Stimulated activated CD8-positive, alpha-beta memory T cell treated with anti-CD3 and anti-CD28 coated beads, Interleukin-4, amount 100 ng/mL, for 48 hours (primary cell): ENCODE measurements at regions not wholly inside any gene's neighbourhood (a gene's known extent, or its start where the extent isn't known, plus 50 kb on each side); places are given as distances from the start of the nearest gene placed in this dataset.
"Not testable (repeated sequence)": the region's sequence is repeated elsewhere in the genome, so short reads cannot be mapped to it uniquely, and the experiment has no call there.

Experiments
- DNase-seq: peaks from one replicate; pipeline ENCODE4 v3.0.0-alpha.2; 2020

DNA sequence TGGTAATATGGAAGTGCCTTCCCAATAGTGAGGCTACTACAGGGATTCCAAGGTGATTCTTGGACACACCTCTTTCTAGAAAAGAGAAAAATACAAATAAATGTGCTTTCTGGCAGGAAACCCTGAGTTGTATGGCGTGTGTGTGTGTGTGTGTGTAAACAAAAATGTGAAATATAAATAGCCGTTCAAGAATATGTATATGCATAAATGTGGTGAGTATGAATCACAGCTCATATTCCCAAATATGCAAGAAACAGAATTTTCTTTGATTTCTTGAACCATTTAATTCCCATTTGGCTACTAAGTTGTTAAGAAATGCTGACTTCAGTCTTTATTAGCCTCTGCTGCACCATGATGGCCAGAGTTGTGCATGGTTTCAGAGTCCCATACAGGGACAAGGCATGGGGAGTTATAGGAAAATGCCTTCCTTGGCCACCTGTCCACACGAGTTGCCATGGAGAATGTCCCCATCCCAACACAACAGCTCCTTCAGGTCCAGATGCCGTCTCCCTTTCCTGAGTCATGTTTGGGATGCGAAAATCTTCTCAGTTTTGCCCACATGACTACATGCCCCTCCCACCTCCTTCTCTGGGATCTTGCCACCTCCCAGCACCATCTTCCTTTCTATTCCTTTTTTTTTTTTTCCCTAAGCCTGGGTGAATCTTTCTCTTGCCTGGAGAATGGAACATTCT, 312.4 kb upstream of the ECI2 start:
- no peak for DNase-seq

GRCh38 chr6:4446982-4447381, 311.6 kb upstream of the ECI2 start:
- no peak for DNase-seq

GRCh38 chr6:4441981-4442434, 306.6 kb upstream of the ECI2 start:
- no peak for DNase-seq

GRCh38 chr6:4439159-4439558, 303.8 kb upstream of the ECI2 start:
- DNase-seq: no peak

GRCh38 chr6:4437342-4437741, 302.0 kb upstream of the ECI2 start:
- no peak for DNase-seq

GRCh38 chr6:4435981-4436445, 300.6 kb upstream of the ECI2 start:
- DNase-seq: no peak

- no peak for DNase-seq
Measured at GRCh38 chr6:4434655-4435054, 299.3 kb upstream of the ECI2 start.

GRCh38 chr6:4433199-4433598, 297.8 kb upstream of the ECI2 start:
- DNase-seq: no peak

- DNase-seq: no peak
Measured at GRCh38 chr6:4426968-4427367, 291.6 kb upstream of the ECI2 start.

GRCh38 chr6:4421837-4422236, 286.5 kb upstream of the ECI2 start:
- no peak for DNase-seq

DNA sequence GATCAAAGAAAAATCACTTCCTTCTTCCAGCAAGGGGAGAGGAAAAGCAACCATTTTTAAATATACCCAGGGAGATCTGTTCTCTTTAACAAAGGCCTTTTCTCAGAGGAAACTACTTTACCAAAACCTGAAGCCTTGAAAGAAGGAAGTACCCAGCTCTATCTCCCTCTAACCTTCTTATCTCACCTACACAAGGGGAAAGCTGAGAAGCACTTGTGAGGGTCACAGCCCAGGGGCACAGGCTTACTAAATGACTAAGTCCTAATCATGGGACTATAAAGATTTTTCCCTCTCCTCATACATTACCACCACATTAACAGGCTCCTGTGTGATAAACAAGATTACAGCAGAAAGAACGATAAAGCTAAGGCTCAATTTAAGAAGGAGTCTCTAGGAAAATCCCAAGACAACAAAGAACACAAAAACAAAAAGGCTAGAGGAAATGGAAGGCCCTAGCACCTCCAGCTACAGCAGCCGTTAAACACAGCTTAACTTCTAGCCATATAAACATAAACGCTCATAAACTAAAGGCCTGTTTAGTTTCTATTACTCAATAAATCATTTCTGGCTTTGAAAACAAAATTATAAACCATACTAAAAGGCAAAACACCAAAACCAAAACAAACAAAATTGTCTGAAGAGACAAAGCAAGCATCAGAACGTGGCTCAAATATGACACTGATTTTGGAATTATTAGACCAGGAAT, 284.9 kb upstream of the ECI2 start:
- no peak for DNase-seq

DNA sequence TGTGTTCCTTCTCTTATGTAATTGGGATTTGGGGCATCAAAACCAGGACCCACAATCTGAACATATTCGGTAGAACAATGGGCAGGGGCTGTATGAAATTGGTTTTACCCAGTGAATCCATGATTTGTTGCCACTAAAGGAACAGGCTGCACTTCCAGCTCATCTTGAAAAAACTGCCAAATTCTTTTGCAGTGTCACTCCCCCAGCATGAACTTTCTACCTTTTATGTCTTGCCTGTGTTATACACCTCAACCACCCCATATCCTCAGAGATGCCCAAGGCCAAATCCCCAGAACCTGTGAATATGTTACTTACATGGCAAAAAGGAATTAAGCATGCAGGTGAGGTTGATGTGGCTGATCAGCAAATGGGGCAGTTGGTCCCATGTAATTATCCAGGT, 280.2 kb upstream of the ECI2 start:
- no peak for DNase-seq

DNA sequence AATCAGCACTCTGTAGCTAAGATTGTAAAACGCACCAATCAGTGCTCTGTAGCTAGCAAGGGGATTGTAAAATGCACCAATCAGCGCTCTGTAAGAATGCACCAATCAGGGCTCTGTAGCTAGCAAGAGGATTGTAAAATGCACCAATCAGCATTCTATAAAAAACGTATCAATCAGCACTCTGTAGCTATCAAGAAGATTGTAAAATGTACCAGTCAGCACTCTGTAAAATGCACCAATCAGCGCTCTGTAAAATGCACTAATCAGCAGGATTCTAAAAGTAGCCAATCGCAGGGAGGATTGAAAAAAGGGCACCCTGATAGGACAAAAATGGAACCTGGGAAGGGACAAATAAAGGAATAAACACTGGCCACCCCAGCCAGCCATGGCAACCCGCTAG, 278.7 kb upstream of the ECI2 start:
- not testable (repeated sequence) for DNase-seq

- no peak for DNase-seq
Measured at GRCh38 chr6:4413073-4413472, 277.7 kb upstream of the ECI2 start.

GRCh38 chr6:4412488-4412887, 277.1 kb upstream of the ECI2 start:
- no peak for DNase-seq

DNA sequence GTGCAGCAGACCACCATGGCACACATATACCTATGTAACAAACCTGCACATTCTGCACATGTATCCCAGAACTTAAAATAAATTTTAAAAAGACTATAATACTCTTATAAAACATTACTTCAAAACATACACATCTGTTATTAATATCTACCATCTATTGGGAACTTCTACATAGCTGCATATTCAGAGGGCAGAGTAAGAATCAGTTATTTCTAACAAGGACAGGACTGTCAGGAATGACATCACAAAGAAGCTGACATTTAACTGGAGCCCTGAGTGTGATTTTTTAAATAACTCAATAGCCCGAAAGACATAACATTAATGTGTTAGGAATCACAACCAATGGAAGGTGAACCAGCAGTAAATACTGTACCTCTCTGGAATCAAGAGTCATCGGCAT, 276.7 kb upstream of the ECI2 start:
- DNase-seq: no peak

- not testable (repeated sequence) for DNase-seq
Measured at GRCh38 chr6:4407710-4408109, 272.3 kb upstream of the ECI2 start.

GRCh38 chr6:4405621-4406212, 270.3 kb upstream of the ECI2 start:
- no peak for DNase-seq

DNA sequence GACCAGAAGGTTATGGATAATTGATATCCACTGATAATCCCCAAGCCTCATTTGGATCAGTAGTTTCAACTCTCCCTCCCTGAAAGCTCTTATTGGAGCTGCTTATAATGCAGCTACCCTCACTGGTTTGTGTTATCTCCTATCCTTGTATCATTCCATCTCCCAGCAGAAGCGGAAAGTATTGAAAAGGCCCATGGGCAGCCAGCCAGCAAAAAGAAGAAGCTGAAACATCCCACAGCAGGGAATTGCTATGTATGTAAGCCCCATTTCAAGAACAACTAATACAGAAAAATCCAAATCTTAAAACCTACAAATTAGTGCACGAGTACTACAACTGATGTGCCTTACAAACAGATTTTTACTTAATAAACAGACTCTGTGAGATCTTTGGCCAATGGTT, 269.0 kb upstream of the ECI2 start:
- no peak for DNase-seq

DNA sequence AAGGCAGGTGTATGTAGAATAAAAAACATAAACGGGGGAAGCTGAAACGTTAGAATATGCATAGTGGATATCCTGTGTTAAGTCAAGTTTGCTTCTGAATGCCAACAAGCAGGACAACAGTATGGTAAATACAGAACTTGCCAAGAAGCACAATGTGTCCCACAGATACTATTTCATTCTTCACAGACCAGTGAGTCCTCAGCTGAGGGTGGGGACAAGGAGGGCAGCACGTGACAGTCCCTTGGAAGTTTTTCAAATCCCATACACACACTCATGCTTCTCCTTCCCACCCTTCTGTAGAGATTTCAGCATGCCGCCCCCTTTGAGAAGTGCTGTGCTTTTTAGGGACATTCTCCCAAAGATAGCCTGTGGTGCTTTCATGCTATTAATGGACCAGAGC, 268.5 kb upstream of the ECI2 start:
- DNase-seq: no peak

DNA sequence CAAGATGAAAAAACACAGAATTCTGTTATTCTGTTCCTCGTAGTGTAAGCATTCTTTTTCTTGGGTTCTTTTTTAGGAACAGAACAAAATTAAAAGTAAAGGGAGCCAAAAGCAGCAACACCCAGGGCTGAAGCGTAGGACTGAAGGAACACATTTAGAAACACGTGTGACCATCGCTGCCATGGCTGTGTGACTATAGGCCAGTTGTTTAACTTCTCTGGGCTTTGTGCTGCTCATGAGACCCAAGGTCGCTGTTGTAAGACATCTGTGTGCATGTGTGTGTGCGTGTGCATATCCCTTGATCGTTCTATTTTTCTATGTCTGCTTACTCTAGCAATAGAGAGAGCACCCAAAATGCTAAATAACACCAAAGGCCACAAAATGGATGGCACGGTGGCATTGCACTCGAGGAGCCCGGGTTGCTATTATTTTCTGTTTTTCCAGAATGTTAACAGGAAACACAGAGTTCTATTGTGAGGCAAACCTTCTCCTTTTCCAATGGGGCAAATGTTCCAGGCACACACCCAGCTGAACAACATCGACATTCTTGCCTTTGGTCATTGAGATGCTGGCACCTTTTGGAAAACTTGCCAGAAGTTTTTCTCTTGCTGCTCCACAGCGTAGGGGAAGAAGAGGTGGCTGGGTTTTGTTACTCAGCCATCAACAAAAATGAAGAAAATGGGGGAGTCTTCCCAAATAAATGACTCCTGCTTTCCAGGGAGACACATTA, 267.8 kb upstream of the ECI2 start:
- no peak for DNase-seq

- DNase-seq: no peak
Measured at GRCh38 chr6:4402477-4402976, 267.2 kb upstream of the ECI2 start.
